GM18870 (cell line): ENCODE measurements at regions not wholly inside any gene's neighbourhood (a gene's known extent, or its start where the extent isn't known, plus 50 kb on each side); places are given as distances from the start of the nearest gene placed in this dataset.
"Not testable (repeated sequence)": the region's sequence is repeated elsewhere in the genome, so short reads cannot be mapped to it uniquely, and the experiment has no call there.

ENCODE experiments used
- ATAC-seq: cut with Tn5 transposase; IDR thresholded peaks from one replicate; pipeline ENCODE4 v1.9.1; 2021; ENCODE audit warnings: moderate library complexity; ENCODE audit not compliant: unreplicated experiment

- no peak for ATAC-seq
Observed at GRCh38 chr20:6355754-6356451, 233.1 kb upstream of the FERMT1 start.

GRCh38 chr20:6348908-6349307 lies 226.1 kb upstream of the FERMT1 start:
- no peak for ATAC-seq

DNA sequence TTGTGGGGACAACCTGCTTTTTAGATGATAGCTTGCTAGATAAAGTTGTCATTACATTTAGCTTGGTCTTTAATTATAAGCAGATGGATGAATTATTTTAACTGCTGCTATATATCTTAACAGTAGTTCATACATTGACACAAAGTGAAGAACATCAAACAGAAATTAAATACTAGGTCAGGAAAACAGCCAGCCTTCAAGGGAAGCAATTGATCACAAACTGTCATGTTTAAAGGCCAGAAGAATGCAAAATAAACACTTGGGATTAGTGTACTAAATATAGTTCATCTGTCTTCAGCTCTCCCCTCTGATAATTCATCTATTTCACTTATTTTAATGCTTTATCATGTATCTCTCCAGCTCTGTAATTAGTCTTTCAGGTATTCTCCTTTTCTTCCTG lies 225.1 kb upstream of the FERMT1 start:
- ATAC-seq = no peak

GRCh38 chr20:6341491-6341890 lies 218.7 kb upstream of the FERMT1 start:
- no peak for ATAC-seq

- no peak for ATAC-seq
Observed at GRCh38 chr20:6339176-6339575, 216.3 kb upstream of the FERMT1 start.

DNA sequence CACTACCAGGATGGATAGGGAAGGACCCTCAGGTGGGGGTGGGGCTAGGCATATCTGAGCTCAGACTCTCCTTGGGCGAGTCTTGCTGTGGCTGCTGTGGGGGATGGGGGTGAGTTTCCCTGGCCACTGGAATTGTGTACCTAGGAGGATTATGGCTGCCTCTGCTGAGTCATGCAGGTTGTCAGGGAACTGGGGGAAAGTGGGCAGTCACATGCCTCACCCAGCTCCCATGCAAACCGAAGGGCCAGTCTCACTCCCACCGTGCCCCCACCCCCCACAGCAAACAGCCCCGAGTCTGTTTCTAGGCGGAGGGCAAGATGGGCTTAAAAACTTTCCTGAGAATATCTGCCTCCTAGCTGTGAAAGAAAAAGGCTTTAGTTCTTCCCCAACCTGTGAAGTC lies 210.3 kb upstream of the FERMT1 start:
- no peak for ATAC-seq

DNA sequence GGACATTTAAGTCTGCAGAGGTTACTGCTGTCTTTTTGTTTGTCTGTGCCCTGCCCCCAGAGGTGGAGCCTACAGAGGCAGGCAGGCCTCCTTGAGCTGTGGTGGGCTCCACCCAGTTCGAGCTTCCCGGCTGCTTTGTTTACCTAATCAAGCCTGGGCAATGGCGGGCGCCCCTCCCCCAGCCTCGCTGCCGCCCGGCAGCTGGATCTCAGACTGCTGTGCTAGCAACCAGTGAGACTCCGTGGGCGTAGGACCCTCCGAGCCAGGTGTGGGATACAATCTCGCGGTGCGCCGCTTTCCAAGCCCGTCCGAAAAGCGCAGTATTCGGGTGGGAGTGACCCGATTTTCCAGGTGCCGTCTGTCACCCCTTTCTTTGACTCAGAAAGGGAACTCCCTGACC lies 198.4 kb upstream of the FERMT1 start:
- ATAC-seq = not testable (repeated sequence)

GRCh38 chr20:6311841-6312655 lies 189.2 kb upstream of the FERMT1 start:
- ATAC-seq = no peak

GRCh38 chr20:6311097-6311496 lies 188.3 kb upstream of the FERMT1 start:
- no peak for ATAC-seq

DNA sequence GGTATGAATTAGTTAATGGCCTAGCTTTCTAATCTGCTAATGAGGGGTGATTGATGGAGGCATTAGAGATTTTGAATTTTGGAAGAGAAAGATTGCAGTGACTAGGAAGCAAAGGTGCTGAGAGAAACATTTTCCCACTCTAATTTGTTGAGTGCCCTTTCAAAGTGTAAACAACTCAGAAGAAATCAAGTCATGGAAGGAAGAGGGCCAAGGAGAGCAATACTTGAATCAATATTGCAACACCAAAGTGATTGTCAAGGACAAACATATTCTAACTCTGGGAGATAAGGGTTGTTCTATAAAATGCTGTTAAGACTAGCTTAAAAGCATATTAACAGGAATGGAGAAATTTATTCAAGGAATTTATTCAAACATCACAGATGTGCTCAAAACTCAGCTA lies 182.7 kb upstream of the FERMT1 start:
- no peak for ATAC-seq

- ATAC-seq = no peak
Observed at GRCh38 chr20:6302041-6302440, 179.2 kb upstream of the FERMT1 start.

GRCh38 chr20:6299456-6299855 lies 176.6 kb upstream of the FERMT1 start:
- no peak for ATAC-seq

GRCh38 chr20:6298049-6298448 lies 175.2 kb upstream of the FERMT1 start:
- no peak for ATAC-seq

GRCh38 chr20:6295867-6296256 lies 173.0 kb upstream of the FERMT1 start:
- no peak for ATAC-seq

DNA sequence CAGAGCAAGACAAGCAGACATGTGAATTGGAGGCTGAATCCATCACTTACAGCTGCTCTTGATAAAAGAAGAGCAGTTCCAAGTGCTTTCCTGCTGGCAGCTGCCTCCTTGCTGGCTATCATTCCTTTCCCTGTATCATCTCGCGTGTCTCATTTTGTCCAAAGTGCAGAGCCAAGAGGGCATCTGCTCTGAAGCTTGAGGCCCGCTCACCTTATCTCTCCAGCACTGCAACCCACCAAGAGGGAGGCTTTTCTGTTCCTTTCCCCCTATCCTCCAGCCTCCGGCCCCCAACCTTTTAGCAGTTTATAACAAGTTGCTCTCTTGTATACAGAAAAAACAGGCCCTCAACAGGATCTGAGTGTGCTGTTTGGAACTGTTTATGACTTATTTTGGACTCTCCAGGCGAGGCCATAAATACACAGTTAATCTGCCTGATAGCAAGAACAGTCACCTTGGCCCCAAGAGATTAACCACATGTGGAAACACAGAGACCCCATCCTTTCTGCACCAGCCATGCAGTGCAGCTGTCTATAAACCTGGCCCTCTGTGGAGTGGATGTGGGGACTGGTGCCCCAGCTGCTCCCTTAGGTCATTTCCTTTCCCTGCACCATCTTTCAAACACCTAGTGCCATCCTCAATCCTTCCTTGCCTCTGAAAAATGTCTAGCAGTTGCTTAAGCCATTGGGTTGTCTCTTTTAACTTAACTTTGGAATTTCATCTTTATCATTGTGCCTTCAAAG lies 172.5 kb upstream of the FERMT1 start:
- no peak for ATAC-seq

DNA sequence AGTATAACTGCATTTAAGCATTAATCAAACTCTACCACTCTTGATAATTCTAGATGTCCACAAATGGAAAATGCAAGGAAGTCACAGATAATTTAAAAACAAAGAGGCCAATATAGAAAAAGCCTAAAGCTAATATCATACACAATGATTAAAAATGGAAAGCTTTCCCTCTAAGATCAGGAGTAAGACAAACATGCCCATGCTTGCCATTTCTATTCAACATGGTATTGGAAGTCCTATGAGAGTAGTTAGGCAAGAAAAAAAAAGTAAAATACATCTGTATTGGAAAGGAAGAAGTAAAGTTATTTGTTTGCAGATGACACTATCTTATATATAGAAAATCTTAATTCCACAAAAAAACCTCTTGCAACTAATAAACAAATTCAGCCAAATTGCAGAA lies 164.6 kb upstream of the FERMT1 start:
- ATAC-seq = no peak

DNA sequence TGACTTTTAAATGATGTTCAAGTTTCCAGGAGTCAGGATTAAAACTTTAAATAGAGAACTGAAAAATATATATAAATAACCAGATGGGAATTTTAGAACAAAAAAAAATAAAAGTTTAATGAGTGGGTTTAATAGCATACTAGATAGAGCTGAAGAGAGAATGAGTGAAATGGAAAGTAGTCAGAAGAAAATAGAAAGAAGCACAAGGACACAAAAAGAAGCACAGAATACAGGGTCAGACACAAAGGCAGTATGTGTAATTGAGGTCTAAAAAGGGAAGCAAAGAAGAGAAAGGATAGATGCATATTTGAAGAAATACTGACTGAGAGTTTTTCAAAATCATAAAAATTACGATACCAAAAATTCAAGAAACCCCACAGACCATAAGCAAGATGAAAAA lies 159.8 kb upstream of the FERMT1 start:
- no peak for ATAC-seq

DNA sequence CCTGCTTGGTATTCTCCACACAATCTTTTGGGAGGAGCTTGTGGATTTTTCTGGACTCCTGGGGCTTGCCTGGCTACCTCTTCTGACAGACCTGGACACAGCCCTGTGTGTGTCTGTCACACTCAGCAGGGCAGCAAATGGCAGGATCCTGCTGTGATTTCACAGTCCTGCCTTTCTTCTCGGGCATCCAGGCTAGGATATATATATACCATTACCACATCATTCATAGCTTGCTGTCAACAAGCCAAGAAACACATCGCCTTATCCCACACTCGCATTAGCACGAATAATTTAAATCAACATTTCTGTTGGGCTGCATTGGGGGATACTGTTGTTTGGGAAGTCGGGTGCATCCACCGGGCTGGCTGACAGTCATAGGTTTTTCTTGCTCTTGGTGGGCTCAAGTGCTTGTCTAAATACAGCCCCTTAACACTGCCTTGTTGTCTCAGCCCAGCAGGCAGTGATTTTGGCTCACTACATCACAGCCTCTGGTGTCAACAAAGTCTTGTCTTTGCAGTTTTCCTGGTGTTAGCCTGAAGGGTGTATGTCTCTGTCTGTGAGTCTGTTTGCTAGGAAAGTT lies 154.9 kb upstream of the FERMT1 start:
- no peak for ATAC-seq

- ATAC-seq = not testable (repeated sequence)
Observed at GRCh38 chr20:6270404-6270803, 147.6 kb upstream of the FERMT1 start.

GRCh38 chr20:6269168-6269873 lies 146.5 kb upstream of the FERMT1 start:
- ATAC-seq = no peak
